ENCODE measurements at regions not wholly inside any gene's neighbourhood (a gene's known extent, or its start where the extent isn't known, plus 50 kb on each side); places are given as distances from the start of the nearest gene placed in this dataset.

DNA sequence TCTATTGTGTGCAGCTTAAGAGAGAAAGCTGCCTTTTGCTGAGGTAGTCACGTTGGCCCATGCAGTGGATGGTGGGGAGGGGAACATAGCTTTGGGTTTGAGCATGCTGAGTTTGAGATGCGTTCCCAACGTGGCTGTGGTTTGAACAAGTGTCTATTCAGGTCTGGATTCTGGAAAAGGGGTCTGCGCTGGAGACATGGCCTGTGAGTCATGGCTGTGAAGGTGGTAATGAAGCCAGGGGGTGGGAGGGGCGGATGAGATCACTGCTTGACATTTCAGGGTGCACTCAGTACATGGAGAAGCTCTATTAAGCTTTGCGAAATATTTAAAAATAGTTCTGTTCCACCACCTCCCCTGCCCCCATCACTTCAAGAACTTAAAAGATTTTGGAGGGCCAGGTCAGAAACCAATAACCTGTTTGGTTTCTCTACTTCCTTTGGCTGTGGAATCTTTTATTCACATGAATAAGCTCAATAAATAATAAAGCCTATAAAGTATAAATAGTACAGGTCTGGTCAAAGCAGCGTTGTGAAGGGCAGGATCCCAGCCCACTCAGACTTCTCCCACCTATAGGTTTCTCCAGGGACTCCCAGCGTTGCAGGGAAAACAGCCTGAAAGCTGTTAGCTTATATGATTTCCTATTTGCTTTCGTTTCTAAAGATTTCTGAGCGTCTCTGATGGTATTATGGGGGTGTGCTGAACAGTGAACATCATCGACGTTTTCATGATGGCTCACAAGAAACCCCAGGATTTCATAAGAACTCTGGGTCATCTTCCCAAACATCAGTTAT is 189.9 kb downstream of the NSG2 start:
- Histone ChIP-seq H3K27ac (ENCODE audit: low read depth in 1 of 2, low read length in 2 of 2) (no peak overlapping the region), H3K36me3 (replicated peaks in 1 of 2; ENCODE audit: control insufficient read depth in 1 of 2, insufficient read depth in 2 of 2, low read length in 2 of 2) (no peaks in the 10 kb centered on the region), H3K4me3 (replicated peaks in 1 of 3; ENCODE audit: low read depth in 2 of 3, low read length in 3 of 3) (no peak overlapping the region), H3K4me1 (ENCODE audit: control insufficient read depth in 1 of 2, insufficient read depth in 2 of 2, low read length in 2 of 2) (no peaks in the 10 kb centered on the region), H2AFZ (ENCODE audit: insufficient read depth, low read depth, low read length, poor library complexity, severe bottlenecking) (no peak overlapping the region), H4K20me1 (ENCODE audit: insufficient read depth, low read length) (no peaks in the 10 kb centered on the region), H3K4me2 (replicated peaks; ENCODE audit: extremely low read depth, low read length, poor library complexity, severe bottlenecking) (no peak overlapping the region), H3K27me3 (ENCODE audit: control insufficient read depth in 2 of 2, insufficient read depth in 2 of 2, low read length in 2 of 2) (no peaks in the 10 kb centered on the region), H3K79me2 (ENCODE audit: insufficient read depth, low read length) (no peaks in the 10 kb centered on the region), H3K9me3 (replicated peaks in 1 of 2; ENCODE audit: control insufficient read depth in 1 of 2, insufficient read depth in 1 of 2, low read length in 2 of 2) (peaks cover 0 to 5% of the 10 kb centered on the region in 2 donors), H3K9ac (ENCODE audit: insufficient read depth, low read length, poor library complexity, severe bottlenecking) (no peak overlapping the region)
- TF ChIP-seq, protein P1, sequence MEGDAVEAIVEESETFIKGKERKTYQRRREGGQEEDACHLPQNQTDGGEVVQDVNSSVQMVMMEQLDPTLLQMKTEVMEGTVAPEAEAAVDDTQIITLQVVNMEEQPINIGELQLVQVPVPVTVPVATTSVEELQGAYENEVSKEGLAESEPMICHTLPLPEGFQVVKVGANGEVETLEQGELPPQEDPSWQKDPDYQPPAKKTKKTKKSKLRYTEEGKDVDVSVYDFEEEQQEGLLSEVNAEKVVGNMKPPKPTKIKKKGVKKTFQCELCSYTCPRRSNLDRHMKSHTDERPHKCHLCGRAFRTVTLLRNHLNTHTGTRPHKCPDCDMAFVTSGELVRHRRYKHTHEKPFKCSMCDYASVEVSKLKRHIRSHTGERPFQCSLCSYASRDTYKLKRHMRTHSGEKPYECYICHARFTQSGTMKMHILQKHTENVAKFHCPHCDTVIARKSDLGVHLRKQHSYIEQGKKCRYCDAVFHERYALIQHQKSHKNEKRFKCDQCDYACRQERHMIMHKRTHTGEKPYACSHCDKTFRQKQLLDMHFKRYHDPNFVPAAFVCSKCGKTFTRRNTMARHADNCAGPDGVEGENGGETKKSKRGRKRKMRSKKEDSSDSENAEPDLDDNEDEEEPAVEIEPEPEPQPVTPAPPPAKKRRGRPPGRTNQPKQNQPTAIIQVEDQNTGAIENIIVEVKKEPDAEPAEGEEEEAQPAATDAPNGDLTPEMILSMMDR (IDR thresholded peaks at IDR 0.05), result no peak
- Mint-ChIP-seq H3K36me3 (no peaks in the 10 kb centered on the region), H3K9me3 (peaks cover 0 to 3% (median 2%) of the 10 kb centered on the region in 7 donors), H3K4me1 (no peaks in the 10 kb centered on the region), H3K4me3 (no peak overlapping the region), H3K27me3 (ENCODE audit: low read depth in 3 of 3) (peaks cover 0 to 7% (median 3%) of the 10 kb centered on the region in 3 donors), H3K27ac (no peak overlapping the region)
- intact Hi-C loops (cut with micrococcal nuclease), result no loop called here
- WGBS (ENCODE audit: insufficient coverage), result 87% methylated on average over 4 of the region's 12 CpGs
- DNase-seq, result no peak

DNA sequence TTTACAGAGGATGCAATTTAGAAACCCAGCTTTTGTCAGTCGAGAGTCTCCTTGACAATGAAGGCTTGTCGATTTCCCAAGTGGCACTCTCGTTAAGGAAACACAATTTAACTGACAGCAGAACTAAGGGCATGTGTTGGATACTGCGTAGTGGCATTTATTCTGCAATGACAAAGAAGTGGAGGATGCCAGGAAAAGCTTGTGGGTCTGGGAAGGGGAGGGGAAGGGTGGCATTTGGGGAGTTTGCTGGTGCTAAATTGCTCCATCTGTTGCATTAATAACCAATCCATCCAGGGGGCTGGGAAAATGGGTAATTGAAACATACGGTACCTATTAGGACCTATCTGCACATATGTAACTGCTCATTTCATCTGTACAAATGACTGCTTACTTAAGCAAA is 190.6 kb downstream of the NSG2 start:
- peaks cover 0 to 4% (median 2%) of the 10 kb centered on the region in 7 donors for H3K9me3 Mint-ChIP-seq
- peaks cover 0 to 5% of the 10 kb centered on the region in 2 donors for H3K9me3 ChIP-seq (replicated peaks in 1 of 2; ENCODE audit: control insufficient read depth in 1 of 2, insufficient read depth in 1 of 2, low read length in 2 of 2)
- H3K4me1 Mint-ChIP-seq, result no peaks in the 10 kb centered on the region
- H3K4me3 ChIP-seq (replicated peaks in 1 of 3; ENCODE audit: low read depth in 2 of 3, low read length in 3 of 3), result no peak overlapping the region
- no peak overlapping the region for H3K9ac ChIP-seq (ENCODE audit: insufficient read depth, low read length, poor library complexity, severe bottlenecking)
- no peak overlapping the region for H3K4me2 ChIP-seq (replicated peaks; ENCODE audit: extremely low read depth, low read length, poor library complexity, severe bottlenecking)
- H3K4me3 Mint-ChIP-seq, result no peak overlapping the region
- no peaks in the 10 kb centered on the region for H3K27me3 ChIP-seq (ENCODE audit: control insufficient read depth in 2 of 2, insufficient read depth in 2 of 2, low read length in 2 of 2)
- peaks cover 0 to 7% (median 3%) of the 10 kb centered on the region in 3 donors for H3K27me3 Mint-ChIP-seq (ENCODE audit: low read depth in 3 of 3)
- no peak overlapping the region for H3K27ac Mint-ChIP-seq
- WGBS (ENCODE audit: insufficient coverage), result 100% methylated on average over 1 of the region's 5 CpGs
- H3K79me2 ChIP-seq (ENCODE audit: insufficient read depth, low read length), result no peaks in the 10 kb centered on the region
- DNase-seq, result no peak
- intact Hi-C loops (cut with micrococcal nuclease), result no loop called here
- no peak overlapping the region for H2AFZ ChIP-seq (ENCODE audit: insufficient read depth, low read depth, low read length, poor library complexity, severe bottlenecking)
- H3K4me1 ChIP-seq (ENCODE audit: control insufficient read depth in 1 of 2, insufficient read depth in 2 of 2, low read length in 2 of 2), result no peaks in the 10 kb centered on the region
- H3K27ac ChIP-seq (ENCODE audit: low read depth in 1 of 2, low read length in 2 of 2), result no peak overlapping the region
- no peaks in the 10 kb centered on the region for H3K36me3 Mint-ChIP-seq
- TF ChIP-seq, protein P1 (IDR thresholded peaks at IDR 0.05), result no peak
- no peaks in the 10 kb centered on the region for H4K20me1 ChIP-seq (ENCODE audit: insufficient read depth, low read length)
- H3K36me3 ChIP-seq (replicated peaks in 1 of 2; ENCODE audit: control insufficient read depth in 1 of 2, insufficient read depth in 2 of 2, low read length in 2 of 2), result no peaks in the 10 kb centered on the region

Data from CD14-positive monocyte (primary cell).